HepG2 (cell line): ENCODE measurements at regions not wholly inside any gene's neighbourhood (a gene's known extent, or its start where the extent isn't known, plus 50 kb on each side); places are given as distances from the start of the nearest gene placed in this dataset.

ENCODE experiments used
- CEBPB ChIP-seq: IDR thresholded peaks from 2 replicates; pipeline ENCODE4 v1.6.1; 2011; ENCODE audit warnings: low read depth, low read length, improper control_type of control experiment, borderline replicate concordance
- CREB1 ChIP-seq, 2 experiments: fragments of 450-650 bp in 1 of 2; IDR thresholded peaks; 2 replicates each; pipeline ENCODE4 v1.6.1; 2016 to 2017; ENCODE audit warnings: control low read depth in 1 of 2, mild to moderate bottlenecking in 1 of 2, missing compliant biosample characterization in 1 of 2, missing genetic modification characterization in 1 of 2
- CTCF ChIP-seq: sonication (generic); formaldehyde crosslinking; IDR thresholded peaks from 2 replicates; pipeline ENCODE4 v1.5.0; 2020; ENCODE audit warnings: mild to moderate bottlenecking, missing genetic modification reagents, moderate library complexity
- EZH2 ChIP-seq: conservative IDR thresholded peaks from 2 replicates; pipeline ENCODE4 v1.6.1; 2012; ENCODE audit warnings: mild to moderate bottlenecking, low read depth, low read length, moderate library complexity
- NPAS2 ChIP-seq: sonication (generic); formaldehyde crosslinking; IDR thresholded peaks from 2 replicates; pipeline ENCODE4 v1.8.0; 2022; ENCODE audit warnings: mild to moderate bottlenecking, missing genetic modification reagents, borderline replicate concordance
- TCF12 ChIP-seq, 2 experiments: fragments of 450-650 bp in 1 of 2; sonication (generic) in 1 of 2; formaldehyde crosslinking in 1 of 2; IDR thresholded peaks; 2 replicates each; pipeline versions ENCODE4 v1.6.1 to v1.8.0; 2017 to 2022; ENCODE audit warnings: antibody characterized with exemption in 1 of 2, mild to moderate bottlenecking in 1 of 2, missing genetic modification reagents in 1 of 2, moderate library complexity in 1 of 2
- YY1 ChIP-seq: IDR thresholded peaks from 2 replicates; pipeline ENCODE4 v1.6.1; 2011; ENCODE audit warnings: low read length, low read depth, moderate library complexity, mild to moderate bottlenecking; ENCODE audit not compliant: insufficient read depth, insufficient replicate concordance
- ZFP62 ChIP-seq: sonication (generic); formaldehyde crosslinking; IDR thresholded peaks from 2 replicates; pipeline ENCODE4 v1.4.0; 2020; ENCODE audit warnings: missing genetic modification reagents
- ZNF318 ChIP-seq: sonication (generic); formaldehyde crosslinking; IDR thresholded peaks from 2 replicates; pipeline ENCODE4 v1.4.0; 2020; ENCODE audit warnings: mild to moderate bottlenecking, missing genetic modification reagents

GRCh38 chr12:92224685-92225331 lies 79.2 kb upstream of the BTG1 start:
- TF ChIP-seq NPAS2 (CRISPR knock-in tag) (no peak), CTCF (CRISPR knock-in tag) (no peak), ZFP62 (CRISPR knock-in tag) (no peak), CREB1 (IDR thresholded peaks at IDR 0.05) (no peak), CREB1 (CRISPR knock-in tag; IDR thresholded peaks at IDR 0.05) (no peak), ZNF318 (CRISPR knock-in tag) (no peak), EZH2 (no peak), YY1 (no peak), TCF12 (IDR thresholded peaks at IDR 0.05) (no peak), TCF12 (CRISPR knock-in tag; IDR thresholded peaks at IDR 0.05) (no peak), CEBPB (no peak)
